ENCODE measurements at regions not wholly inside any gene's neighbourhood (a gene's known extent, or its start where the extent isn't known, plus 50 kb on each side); places are given as distances from the start of the nearest gene placed in this dataset.
A peak's percentile ranks its signal among the peaks of the same experiment; 100 is the strongest.

DNA sequence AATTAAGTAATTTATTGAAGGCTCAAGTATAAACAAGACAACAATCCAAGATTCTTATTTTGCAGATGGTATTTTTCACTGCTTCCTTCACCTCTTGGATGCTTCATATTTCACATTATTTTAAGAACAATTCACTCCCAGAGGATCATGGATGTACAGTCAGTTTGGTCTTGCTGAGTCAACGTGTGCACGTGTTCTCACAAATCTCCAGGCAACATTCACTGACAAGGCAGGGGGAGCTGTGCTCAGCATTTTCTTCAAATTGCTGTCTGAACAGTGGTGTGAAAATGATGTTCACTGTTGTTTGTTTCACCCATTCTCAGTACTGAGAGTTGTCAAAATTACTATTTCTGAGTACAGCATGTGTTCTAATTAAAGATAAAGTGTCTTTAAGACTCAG lies 118.3 kb upstream of the SLC38A4 start:
- H3K4me1 Mint-ChIP-seq (ENCODE audit: low read depth) = peaks cover 76% of the 10 kb centered on the region
- H3K27me3 Mint-ChIP-seq (ENCODE audit: insufficient read depth) = no peaks in the 10 kb centered on the region
- peak; percentile 77 for DNase-seq
- H3K36me3 Mint-ChIP-seq (ENCODE audit: low read depth) = no peaks in the 10 kb centered on the region
- TF ChIP-seq, protein P1, sequence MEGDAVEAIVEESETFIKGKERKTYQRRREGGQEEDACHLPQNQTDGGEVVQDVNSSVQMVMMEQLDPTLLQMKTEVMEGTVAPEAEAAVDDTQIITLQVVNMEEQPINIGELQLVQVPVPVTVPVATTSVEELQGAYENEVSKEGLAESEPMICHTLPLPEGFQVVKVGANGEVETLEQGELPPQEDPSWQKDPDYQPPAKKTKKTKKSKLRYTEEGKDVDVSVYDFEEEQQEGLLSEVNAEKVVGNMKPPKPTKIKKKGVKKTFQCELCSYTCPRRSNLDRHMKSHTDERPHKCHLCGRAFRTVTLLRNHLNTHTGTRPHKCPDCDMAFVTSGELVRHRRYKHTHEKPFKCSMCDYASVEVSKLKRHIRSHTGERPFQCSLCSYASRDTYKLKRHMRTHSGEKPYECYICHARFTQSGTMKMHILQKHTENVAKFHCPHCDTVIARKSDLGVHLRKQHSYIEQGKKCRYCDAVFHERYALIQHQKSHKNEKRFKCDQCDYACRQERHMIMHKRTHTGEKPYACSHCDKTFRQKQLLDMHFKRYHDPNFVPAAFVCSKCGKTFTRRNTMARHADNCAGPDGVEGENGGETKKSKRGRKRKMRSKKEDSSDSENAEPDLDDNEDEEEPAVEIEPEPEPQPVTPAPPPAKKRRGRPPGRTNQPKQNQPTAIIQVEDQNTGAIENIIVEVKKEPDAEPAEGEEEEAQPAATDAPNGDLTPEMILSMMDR (IDR thresholded peaks at IDR 0.05) = peak; percentile 74
- no peaks in the 10 kb centered on the region for H3K9me3 Mint-ChIP-seq
- no peak overlapping the region for H3K4me3 Mint-ChIP-seq
- peak overlapping the region; percentile 77 for H3K27ac Mint-ChIP-seq

- TF ChIP-seq, protein P1 (IDR thresholded peaks at IDR 0.05) = no peak
- DNase-seq = peak; percentile 52
- H3K4me3 Mint-ChIP-seq = no peak overlapping the region
- H3K4me1 Mint-ChIP-seq (ENCODE audit: low read depth) = peaks cover 82% of the 10 kb centered on the region
- H3K27me3 Mint-ChIP-seq (ENCODE audit: insufficient read depth) = no peaks in the 10 kb centered on the region
- H3K9me3 Mint-ChIP-seq = no peaks in the 10 kb centered on the region
- no peaks in the 10 kb centered on the region for H3K36me3 Mint-ChIP-seq (ENCODE audit: low read depth)
- peak overlapping the region; percentile 73; the same call in 1 of the 2 replicates for H3K27ac Mint-ChIP-seq
Measured at GRCh38 chr12:46944771-46945170, 119.0 kb upstream of the SLC38A4 start.

- Mint-ChIP-seq H3K27me3 (ENCODE audit: insufficient read depth) (no peaks in the 10 kb centered on the region), H3K4me1 (ENCODE audit: low read depth) (peaks cover 91% of the 10 kb centered on the region), H3K4me3 (no peak overlapping the region), H3K9me3 (no peaks in the 10 kb centered on the region), H3K27ac (peak overlapping the region; percentile 73), H3K36me3 (ENCODE audit: low read depth) (no peaks in the 10 kb centered on the region)
- DNase-seq = no peak
- TF ChIP-seq, protein P1 (IDR thresholded peaks at IDR 0.05) = no peak
Measured at GRCh38 chr12:46945591-46945990, 119.8 kb upstream of the SLC38A4 start.

GRCh38 chr12:46946137-46946536 lies 120.3 kb upstream of the SLC38A4 start:
- Mint-ChIP-seq H3K4me3 (no peak overlapping the region), H3K9me3 (no peaks in the 10 kb centered on the region), H3K27ac (peak overlapping the region; percentile 48), H3K36me3 (ENCODE audit: low read depth) (no peaks in the 10 kb centered on the region), H3K4me1 (ENCODE audit: low read depth) (peaks cover 94% of the 10 kb centered on the region), H3K27me3 (ENCODE audit: insufficient read depth) (no peaks in the 10 kb centered on the region)
- TF ChIP-seq, protein P1 (IDR thresholded peaks at IDR 0.05) = no peak
- DNase-seq = peak; percentile 88

DNA sequence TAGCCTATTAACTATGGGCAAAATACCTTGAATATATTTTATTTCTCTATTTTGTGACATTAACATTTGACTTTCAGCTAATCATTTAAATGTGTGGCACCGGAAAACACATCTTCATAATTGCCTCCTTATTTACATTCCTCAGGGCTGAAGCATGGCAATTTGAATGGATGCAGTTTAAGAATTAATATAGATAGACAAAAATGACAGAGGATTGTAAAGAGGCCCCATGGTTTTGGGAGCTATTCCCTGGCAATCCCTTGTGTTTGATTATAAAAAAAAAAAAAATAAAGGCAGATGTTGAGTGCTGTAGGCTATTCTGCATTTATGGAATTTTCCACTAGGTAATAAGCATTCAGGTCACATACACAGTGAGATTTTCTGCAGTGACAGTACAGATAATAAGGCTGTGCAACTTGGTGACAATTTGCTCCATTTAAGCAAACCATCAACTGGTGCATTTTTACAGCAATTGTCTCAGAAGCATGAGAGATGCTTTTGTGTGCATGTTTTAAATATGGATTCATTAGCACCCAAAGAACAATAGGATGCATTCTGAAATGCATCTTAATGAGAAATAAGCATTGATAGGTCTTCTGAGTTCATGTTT lies 123.2 kb upstream of the SLC38A4 start:
- Mint-ChIP-seq H3K4me1 (ENCODE audit: low read depth) (peaks cover 86% of the 10 kb centered on the region), H3K4me3 (peak overlapping the region; percentile 10), H3K36me3 (ENCODE audit: low read depth) (no peaks in the 10 kb centered on the region), H3K27ac (peak overlapping the region; percentile 82), H3K27me3 (ENCODE audit: insufficient read depth) (no peaks in the 10 kb centered on the region), H3K9me3 (no peaks in the 10 kb centered on the region)
- no peak for DNase-seq
- TF ChIP-seq, protein P1 (IDR thresholded peaks at IDR 0.05) = no peak

Data from HFFc6 (cell line).